CMK (cell line): ENCODE measurements at regions not wholly inside any gene's neighbourhood (a gene's known extent, or its start where the extent isn't known, plus 50 kb on each side); places are given as distances from the start of the nearest gene placed in this dataset.
"Not testable (repeated sequence)": the region's sequence is repeated elsewhere in the genome, so short reads cannot be mapped to it uniquely, and the experiment has no call there.

ENCODE experiments used
- DNase-seq: peaks from one replicate; pipeline ENCODE4 v3.0.0-alpha.2; 2010; ENCODE audit warnings: low read depth

- no peak for DNase-seq
Measured at GRCh38 chr3:150128126-150128525, 157.4 kb upstream of the PFN2 start.

- no peak for DNase-seq
Measured at GRCh38 chr3:150127011-150127490, 156.4 kb upstream of the PFN2 start.

- DNase-seq: no peak
Measured at GRCh38 chr3:150124142-150124541, 153.4 kb upstream of the PFN2 start.

GRCh38 chr3:150123249-150123648 is 152.6 kb upstream of the PFN2 start:
- DNase-seq: not testable (repeated sequence)

- no peak for DNase-seq
Measured at GRCh38 chr3:150118219-150118618, 147.5 kb upstream of the PFN2 start.

GRCh38 chr3:150117076-150117475 is 146.4 kb upstream of the PFN2 start:
- no peak for DNase-seq

- no peak for DNase-seq
Measured at GRCh38 chr3:150116196-150116595, 145.5 kb upstream of the PFN2 start.

DNA sequence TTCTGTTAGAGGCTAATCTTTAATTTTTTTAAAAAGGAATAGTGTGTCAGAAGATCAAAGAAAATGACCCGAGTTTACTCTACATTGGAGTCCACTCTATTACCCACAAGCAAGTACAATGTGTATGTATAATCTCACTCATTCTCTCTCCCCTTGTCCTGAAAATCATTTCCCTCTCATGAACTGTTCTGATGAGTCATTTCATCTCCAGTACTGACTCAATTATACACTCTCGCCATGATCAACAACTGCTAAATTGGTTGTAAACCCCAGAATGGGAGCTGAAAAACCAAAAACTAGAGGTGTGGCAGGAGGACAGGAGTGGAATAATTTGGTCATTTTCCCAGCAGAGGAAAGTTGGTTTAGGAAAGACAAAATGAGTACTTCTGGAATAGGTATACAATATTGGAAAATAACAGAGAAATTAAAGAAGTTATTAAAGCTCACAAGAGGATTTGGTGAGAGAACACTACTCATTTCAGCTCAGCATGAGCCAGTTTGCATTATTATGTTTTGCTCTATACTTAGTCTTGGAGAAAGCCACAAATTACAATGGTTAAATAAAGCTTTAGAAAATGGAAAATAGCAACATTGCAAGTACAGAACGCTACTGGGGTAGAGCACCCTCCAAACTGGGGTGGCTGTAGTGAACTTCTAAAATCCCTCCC is 144.3 kb upstream of the PFN2 start:
- DNase-seq: no peak

GRCh38 chr3:150114273-150114672 is 143.6 kb upstream of the PFN2 start:
- no peak for DNase-seq

- no peak for DNase-seq
Measured at GRCh38 chr3:150110097-150110496, 139.4 kb upstream of the PFN2 start.

- no peak for DNase-seq
Measured at GRCh38 chr3:150107429-150108175, 136.9 kb upstream of the PFN2 start.

- no peak for DNase-seq
Measured at GRCh38 chr3:150106740-150107428, 136.2 kb upstream of the PFN2 start.

DNA sequence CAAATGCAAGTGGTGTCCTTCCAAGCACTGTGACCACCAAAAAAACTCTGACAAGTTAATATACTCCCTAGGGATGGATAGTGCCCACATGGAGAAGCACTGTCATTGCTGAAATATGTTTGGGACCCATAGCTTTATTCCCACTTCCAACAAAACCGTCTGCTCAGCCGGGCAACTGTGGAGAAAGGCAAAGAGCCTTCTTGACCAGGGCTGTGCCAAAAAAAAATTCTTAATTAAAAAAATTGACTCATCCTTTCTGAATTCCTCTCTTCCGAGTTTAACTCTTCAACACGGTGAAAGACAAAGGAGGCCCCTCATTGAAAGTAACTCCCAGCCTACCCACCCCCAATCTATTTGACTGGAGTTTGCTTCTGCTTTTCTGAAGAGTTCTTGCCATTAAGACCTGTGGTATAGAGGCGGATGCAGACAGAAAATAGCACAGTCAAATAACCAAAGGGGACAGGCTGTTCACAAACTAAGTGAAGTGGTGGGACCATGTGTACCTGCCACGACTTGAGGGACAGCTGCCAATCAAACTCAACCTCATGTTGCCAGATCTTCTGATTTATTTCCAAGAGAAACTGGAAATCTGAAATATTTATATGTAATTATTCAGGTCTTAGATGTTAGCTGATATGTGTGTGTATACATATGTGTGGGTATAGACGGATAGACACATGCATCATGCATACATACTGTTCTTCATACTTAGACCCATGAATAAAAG is 135.4 kb upstream of the PFN2 start:
- no peak for DNase-seq

- DNase-seq: no peak
Measured at GRCh38 chr3:150105025-150105424, 134.3 kb upstream of the PFN2 start.

- no peak for DNase-seq
Measured at GRCh38 chr3:150104564-150104963, 133.9 kb upstream of the PFN2 start.

DNA sequence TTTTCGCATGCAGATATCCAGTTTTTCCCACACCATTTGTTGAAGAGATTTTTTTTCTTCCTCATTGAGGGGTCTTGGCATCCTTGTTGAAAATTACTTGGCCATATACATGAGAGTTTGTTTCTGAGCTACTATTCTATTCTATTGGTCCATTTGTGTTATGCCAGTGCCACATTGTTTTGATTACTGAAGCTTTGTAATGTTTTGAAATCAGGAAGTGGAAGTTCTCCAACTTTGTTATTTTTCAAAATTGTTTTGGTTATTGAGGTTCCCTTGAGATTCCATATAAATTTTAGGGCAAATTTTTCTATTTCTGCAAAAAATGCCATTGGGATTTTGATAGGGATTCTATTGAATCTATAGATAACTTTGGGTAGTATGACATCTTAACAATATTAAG is 130.3 kb upstream of the PFN2 start:
- DNase-seq: no peak

DNA sequence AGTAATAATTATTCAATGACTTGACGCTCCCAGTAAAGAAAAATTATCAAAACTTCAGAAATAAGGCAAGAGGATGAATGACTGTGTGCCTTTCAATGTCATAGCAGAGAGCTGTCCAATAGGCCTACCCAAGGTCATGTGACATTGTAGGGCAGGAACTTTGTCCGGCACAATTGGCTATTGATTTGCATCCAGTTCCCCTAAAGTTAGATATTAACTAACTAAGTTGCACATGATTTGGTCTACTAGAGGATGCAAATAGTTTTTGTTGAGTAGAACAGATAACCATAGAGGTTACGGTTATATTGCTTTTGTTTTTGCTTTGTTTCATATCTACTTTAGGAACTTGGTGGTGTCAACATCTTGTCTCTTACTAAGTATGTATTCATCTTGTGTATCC is 127.9 kb upstream of the PFN2 start:
- DNase-seq: no peak

DNA sequence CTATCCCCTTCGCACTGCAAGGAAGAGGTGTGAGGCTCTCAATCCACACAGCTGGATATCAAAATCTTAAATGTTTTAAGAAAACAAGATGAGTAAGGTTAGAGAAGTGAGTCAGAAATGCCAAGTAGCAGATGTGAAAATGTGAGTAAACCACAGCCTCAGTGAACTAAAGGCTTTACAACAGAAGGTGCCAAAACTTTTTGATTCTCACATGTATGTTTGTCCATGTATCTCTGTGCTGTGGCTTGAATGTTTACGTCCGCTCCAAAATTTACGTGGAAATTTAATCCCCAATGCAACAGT is 126.8 kb upstream of the PFN2 start:
- no peak for DNase-seq

DNA sequence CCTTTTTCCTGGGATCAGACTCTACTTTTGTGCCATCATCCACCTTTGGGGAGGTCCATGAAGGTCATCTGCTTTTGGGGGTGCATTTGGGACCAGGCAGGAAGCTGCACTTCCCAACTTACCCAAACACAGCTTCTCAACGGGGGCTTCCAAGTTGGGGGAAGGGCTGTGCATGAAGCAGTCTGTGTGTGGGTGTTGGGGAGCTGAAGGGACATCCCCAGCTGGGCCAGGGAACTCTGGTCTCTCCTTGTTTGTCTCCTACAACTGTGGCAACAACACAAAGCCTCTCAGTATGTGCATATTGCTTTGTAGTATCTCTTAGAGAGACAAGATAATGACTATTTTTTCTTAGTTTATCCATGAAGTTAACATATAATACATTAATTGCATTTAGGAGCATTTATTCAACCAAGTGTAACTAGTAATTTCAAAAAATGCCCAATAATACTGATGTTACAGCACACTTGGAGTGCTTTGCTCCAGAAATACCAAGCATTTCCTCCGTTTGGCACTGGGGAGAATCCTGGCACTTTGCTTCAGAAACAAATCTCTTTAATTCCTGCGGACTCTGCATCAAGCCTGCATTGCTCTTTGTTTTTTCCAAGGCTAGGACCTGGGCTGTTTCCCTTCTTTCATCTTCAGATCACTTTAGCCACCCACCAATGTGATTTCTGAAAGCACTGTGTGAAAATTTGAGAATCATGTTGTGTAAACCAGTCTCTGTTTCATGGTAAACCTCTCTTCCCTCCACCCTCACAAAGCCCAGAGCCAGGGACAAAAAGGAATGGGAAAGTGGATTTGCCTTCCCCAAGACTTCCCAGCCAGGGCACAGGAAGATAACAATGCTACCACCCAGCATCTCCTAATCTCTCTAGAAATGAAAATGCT is 126.2 kb upstream of the PFN2 start:
- no peak for DNase-seq

- DNase-seq: no peak
Measured at GRCh38 chr3:150094150-150094933, 123.6 kb upstream of the PFN2 start.

- DNase-seq: no peak
Measured at GRCh38 chr3:150091626-150092025, 120.9 kb upstream of the PFN2 start.
